Fibroblast of lung (primary cell): ENCODE measurements at regions not wholly inside any gene's neighbourhood (a gene's known extent, or its start where the extent isn't known, plus 50 kb on each side); places are given as distances from the start of the nearest gene placed in this dataset.

Experiments used
- EZH2 ChIP-seq: IDR thresholded peaks from 2 replicates; pipeline ENCODE4 v1.5.1; 2012; ENCODE audit warnings: low read length, control low read depth, mild to moderate bottlenecking; ENCODE audit errors: missing control alignments
- TF ChIP-seq, protein P1 (sequence below), 2 donors: IDR thresholded peaks in 1 of 2; conservative IDR thresholded peaks in 1 of 2; 1 replicate in 1 of 2; 2 replicates in 1 of 2; pipeline ENCODE4 v1.5.1; 2011 to 2012; ENCODE audit warnings: low read length in 2 of 2, control low read depth in 1 of 2, inconsistent platforms in 1 of 2, low read depth in 1 of 2, mild to moderate bottlenecking in 1 of 2

DNA sequence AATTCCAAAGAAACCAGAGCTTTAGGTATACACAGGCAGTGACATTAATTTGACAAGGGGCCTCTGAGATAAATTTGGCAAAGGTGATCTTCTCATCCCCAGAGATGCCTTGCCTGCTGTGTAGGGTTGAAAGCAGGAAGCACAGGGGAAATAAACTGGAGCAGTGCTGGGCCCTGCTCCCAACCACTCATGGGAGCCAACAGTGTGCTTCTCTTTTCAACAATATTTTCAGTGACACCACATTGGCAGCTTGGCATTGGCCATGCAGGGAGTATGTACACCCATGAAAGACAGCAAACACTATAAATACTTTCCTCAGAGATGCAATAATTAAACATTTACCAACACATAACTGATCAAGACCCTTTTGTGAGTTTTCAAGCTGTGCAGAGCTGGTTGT lies 90.7 kb upstream of the F13A1 start:
- TF ChIP-seq EZH2 = no peak
- TF ChIP-seq, protein P1, sequence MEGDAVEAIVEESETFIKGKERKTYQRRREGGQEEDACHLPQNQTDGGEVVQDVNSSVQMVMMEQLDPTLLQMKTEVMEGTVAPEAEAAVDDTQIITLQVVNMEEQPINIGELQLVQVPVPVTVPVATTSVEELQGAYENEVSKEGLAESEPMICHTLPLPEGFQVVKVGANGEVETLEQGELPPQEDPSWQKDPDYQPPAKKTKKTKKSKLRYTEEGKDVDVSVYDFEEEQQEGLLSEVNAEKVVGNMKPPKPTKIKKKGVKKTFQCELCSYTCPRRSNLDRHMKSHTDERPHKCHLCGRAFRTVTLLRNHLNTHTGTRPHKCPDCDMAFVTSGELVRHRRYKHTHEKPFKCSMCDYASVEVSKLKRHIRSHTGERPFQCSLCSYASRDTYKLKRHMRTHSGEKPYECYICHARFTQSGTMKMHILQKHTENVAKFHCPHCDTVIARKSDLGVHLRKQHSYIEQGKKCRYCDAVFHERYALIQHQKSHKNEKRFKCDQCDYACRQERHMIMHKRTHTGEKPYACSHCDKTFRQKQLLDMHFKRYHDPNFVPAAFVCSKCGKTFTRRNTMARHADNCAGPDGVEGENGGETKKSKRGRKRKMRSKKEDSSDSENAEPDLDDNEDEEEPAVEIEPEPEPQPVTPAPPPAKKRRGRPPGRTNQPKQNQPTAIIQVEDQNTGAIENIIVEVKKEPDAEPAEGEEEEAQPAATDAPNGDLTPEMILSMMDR (conservative IDR thresholded peaks at IDR 0.05 in 1 of 2, IDR thresholded peaks at IDR 0.05 in 1 of 2; ENCODE audit: low read depth in 1 of 2, low read length in 2 of 2) = no peak
